ENCODE measurements at regions not wholly inside any gene's neighbourhood (a gene's known extent, or its start where the extent isn't known, plus 50 kb on each side); places are given as distances from the start of the nearest gene placed in this dataset.

- TF ChIP-seq CTCF (conservative IDR thresholded peaks at IDR 0.05; ENCODE audit: low read depth in 2 of 2) (no peak), NANOG (IDR thresholded peaks at IDR 0.05; ENCODE audit: borderline replicate concordance) (no peak), REST (IDR thresholded peaks at IDR 0.05; ENCODE audit: unreplicated experiment) (no peak), EZH2 (IDR thresholded peaks at IDR 0.05; ENCODE audit: low read depth, unreplicated experiment) (no peak), STAT1 (IDR thresholded peaks at IDR 0.05; ENCODE audit: unreplicated experiment) (no peak), POLR2AphosphoS5 (IDR thresholded peaks at IDR 0.05; ENCODE audit: low read depth) (no peak), EZH2phosphoT487 (IDR thresholded peaks at IDR 0.05; ENCODE audit: unreplicated experiment) (no peak), ZNF114 (CRISPR knock-in tag; IDR thresholded peaks at IDR 0.05) (no peak), JUNB (IDR thresholded peaks at IDR 0.05; ENCODE audit: unreplicated experiment) (no peak)
Measured at GRCh38 chr1:233549404-233549803, 64.5 kb upstream of the KCNK1 start.

Data from GM23338 (cell line).